ENCODE measurements at regions not wholly inside any gene's neighbourhood (a gene's known extent, or its start where the extent isn't known, plus 50 kb on each side); places are given as distances from the start of the nearest gene placed in this dataset.
"Not testable (repeated sequence)": the region's sequence is repeated elsewhere in the genome, so short reads cannot be mapped to it uniquely, and the experiment has no call there.

DNA sequence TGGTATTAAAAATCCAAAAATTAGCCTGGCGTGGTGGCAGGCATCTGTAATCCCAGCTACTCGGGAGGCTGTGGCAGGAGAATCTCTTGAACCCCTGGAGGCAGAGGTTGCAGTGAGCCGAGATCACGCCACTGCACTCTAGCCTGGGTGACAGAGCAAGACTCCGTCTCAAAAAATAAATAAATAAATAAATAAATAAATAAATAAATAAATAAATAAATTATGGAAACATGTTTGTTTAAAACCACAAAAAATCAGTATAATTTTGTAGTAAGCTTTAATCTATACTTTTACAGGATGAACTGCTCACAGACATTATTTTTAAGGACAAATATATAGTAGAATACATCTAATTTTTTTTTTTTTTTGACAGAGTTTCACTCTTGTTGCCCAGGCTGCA, 521.3 kb upstream of the ATXN7L3B start:
- not testable (repeated sequence) for DNase-seq

GRCh38 chr12:74018849-74019248, 518.8 kb upstream of the ATXN7L3B start:
- no peak for DNase-seq

DNA sequence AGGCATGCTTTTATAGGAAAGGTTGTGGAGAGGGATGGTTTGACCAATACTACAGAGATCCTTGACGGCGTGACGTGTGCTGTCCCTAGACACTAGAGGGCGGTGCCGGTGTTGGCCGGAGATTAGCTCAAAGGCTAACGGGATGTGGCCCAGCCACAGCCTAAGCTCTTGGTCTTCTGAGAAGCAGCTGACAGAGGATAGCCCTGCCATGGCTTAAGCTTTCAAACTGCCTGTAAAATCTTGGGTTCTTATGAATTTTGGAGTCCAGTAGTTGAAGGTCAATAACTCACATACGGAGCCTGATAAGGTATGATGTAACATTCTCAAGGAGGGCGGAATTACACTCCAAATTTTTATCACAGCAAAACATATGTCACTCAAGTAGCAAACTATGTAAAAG, 515.7 kb upstream of the ATXN7L3B start:
- peak; percentile 65 for DNase-seq

DNA sequence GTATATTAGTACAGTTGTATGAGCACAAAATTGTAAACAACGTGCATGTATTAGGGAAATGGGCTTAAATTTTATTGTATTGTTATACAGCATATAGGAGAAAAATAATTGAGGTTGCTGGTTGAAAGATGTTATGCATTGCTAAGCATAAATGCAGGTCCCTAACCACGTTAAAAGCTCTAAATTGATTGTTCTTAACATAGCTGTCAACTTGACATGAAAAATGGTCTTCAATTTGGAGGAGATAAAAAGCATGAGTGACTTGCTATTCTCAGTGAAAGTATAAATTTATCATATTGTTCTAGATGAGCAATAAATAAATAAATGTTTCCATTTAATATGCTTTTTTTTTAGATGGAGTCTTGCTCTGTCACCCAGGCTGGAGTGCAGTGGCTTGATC, 506.6 kb upstream of the ATXN7L3B start:
- DNase-seq = no peak

- DNase-seq = no peak
These were observed 504.1 kb upstream of the ATXN7L3B start for GRCh38 chr12:74033531-74033930.

DNA sequence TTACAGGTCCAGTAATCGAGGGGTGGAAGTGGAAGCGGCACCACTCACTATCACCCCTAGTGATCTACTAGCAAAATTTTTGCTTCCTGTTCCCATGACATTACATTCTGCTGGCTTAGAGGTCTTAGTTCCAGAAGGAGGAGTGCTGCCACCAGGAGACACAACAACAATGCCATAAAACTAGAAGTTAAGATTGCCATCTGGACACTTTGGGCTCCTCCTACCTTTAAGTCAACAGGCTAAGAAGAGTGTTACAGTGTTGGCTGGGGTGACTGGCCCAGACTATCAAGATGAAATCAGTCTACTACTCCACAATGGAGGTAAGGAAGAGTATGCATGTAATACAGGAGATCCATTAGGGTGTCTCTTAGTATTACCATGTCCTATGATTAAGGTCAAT, 498.5 kb upstream of the ATXN7L3B start:
- not testable (repeated sequence) for DNase-seq

DNA sequence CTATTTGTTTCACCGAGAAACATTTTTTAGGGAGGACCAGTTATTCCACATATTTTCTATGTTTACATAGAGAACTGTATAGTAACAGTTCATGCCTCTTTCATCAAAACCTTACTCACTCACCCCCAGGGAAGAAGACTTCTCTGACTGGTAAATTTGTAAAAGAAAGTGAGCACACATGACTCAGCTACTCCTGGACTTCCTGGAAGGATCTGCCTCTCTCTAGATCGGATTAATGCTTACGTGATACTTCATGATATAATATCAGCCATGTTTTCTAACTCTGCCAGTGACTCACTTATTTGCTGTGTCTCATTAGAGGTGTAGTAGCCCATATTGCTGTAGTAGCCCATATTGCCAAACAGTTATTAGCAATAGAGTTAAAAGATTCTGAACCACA, 494.3 kb upstream of the ATXN7L3B start:
- no peak for DNase-seq

DNA sequence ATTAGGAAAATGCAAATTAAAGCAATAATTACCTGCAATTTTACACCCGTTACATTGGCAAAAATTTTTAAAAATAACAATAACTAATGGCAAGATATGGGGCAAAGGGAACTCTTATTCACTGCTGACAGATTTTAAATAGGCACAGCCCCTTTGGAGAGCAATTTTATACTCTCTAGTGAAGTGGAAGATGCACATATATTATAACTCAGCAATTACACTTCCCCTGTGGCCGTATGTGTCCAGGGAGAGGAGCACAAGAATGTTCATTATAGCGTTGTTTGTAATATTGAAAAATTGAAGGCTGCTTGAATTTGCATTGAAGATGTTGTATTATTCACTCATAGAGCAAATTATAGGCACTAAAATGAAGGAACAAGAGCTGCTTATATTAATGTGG, 488.3 kb upstream of the ATXN7L3B start:
- no peak for DNase-seq

DNA sequence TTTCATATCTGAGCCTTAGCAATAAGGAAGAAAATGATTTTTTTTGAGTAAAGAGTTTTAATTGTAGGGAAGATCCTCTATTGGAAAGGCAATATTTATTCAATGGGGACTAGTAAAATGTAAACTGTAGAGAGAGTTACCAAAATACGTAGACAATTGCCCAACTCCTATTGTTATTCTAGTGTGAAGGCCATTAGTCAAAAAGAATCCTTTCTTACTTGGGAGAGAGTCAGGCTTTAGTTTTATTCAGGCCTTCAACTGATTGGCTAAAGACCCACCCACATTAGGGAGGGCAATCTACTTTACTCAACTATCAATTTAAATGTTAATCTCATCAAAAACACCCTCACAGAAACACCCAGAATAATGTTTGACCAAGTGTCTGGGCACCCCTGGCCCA, 485.8 kb upstream of the ATXN7L3B start:
- no peak for DNase-seq

GRCh38 chr12:74066476-74066875, 471.2 kb upstream of the ATXN7L3B start:
- peak; percentile 17 for DNase-seq

DNA sequence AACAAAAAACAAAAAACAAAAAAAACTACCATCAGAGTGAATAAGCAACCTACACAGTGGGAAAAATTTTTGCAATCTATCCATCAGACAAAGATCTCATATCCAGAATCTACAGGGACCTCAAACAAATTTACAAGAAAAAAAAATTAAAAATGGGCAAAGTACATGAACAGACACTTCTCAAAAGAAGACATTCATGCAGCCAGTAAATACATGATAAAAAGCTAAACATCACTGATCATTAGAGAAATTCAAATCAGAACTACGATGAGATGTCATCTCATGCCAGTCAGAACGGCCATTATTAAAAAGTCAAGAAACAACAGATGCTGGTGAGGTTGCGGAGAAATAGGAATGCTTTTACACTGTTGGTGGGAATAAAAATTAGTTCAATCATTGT, 466.5 kb upstream of the ATXN7L3B start:
- DNase-seq = no peak

DNA sequence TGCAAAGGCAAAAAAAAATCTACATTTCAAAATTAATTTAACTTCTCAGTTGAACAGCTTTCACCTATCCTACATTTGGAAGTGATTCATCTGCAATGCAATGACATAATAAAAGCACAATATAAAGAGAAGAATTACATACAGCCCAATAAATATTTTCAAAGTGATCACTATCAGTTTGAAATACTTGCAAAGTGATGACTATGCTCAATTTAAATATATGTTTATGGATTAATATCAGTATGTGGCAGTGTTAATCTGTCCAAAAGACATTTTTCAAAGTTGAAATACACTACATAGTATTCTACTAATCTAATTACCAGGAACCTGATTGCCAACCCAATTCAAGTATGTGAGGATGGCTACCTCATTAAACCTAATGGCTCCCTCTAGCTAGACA, 460.7 kb upstream of the ATXN7L3B start:
- no peak for DNase-seq

- DNase-seq = no peak
These were observed 432.2 kb upstream of the ATXN7L3B start for GRCh38 chr12:74105434-74105833.

DNA sequence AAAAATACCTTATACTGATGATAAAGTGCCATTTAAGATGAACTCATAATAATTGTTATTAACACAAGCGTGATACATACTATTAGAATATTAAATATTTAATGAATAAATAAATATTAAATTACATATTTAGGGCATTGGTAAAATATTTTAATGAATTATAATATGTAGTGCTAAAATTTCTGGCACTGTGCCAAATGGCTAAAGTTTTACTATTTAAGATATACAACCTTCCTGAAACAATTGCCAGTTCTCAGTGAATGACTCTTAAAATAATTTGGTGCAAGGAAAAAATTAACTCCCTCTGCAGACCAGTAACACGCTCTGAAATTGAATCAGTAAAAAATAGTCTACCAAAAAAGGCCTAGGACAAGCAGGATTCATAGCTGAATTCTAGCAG, 428.9 kb upstream of the ATXN7L3B start:
- no peak for DNase-seq

GRCh38 chr12:74111688-74112360, 425.8 kb upstream of the ATXN7L3B start:
- peak; percentile 15 for DNase-seq

DNA sequence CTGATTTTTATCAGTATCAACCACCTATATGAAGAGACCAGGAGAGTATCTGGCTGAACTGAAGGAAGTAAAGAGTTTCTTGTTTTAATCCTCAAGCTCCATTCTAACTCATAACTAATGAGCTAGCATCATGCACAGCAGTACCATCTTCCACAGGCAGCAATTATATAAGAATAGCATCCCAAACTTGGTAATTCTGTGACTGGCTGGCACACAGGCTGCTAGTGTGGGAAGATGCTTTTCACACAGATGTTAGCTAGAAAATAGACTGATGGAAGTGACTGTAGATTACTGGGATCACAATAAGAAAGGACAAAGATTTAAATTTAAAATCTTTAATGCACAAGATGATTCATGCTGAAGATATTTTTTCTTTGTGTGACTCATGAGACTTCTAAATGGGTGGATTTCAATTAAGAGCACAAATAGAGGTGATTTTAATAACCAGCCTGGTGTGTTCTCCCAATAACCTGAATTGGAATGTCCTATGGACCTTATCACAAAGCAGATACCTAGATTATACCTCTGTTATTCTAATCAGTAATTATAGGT, 417.7 kb upstream of the ATXN7L3B start:
- DNase-seq = no peak

GRCh38 chr12:74120644-74121043, 417.0 kb upstream of the ATXN7L3B start:
- DNase-seq = no peak

- DNase-seq = no peak
These were observed 407.9 kb upstream of the ATXN7L3B start for GRCh38 chr12:74129702-74130101.

DNA sequence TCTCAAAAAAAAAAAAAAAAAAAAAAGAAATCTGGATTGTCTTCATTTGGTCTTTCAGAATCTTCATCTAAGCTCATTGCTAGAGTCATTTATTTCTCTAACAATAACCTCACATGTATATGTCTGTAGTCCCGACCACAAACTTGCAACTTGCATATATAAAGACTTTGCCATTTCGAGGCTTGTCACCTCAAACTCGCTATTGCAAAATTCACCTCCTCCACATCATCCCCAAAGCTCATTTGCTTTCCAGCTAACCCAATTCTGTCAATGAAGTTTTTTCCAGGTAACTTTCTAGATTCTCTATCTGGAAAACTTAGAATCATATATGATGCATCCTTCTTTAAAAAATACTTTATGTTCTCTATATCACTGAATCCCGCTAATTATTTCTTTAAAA, 393.2 kb upstream of the ATXN7L3B start:
- DNase-seq = no peak

DNA sequence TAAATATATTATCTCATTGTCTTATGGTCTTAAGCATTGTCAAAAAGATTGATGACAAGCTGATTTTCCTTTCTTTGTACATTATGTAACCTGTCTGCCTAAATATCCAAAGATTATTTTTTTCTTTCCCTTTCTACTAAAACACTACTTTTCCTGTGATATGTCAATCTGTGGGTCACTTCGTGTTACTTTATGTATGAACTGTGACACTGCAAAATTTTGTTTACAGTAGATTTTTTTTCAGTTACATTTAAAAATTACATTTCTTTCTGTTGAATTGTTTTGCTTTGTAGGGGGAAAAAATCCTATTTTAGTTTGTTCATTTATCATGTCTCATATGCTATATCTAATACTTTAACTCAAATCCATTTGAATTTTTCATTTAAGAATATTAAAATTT, 392.3 kb upstream of the ATXN7L3B start:
- no peak for DNase-seq

DNA sequence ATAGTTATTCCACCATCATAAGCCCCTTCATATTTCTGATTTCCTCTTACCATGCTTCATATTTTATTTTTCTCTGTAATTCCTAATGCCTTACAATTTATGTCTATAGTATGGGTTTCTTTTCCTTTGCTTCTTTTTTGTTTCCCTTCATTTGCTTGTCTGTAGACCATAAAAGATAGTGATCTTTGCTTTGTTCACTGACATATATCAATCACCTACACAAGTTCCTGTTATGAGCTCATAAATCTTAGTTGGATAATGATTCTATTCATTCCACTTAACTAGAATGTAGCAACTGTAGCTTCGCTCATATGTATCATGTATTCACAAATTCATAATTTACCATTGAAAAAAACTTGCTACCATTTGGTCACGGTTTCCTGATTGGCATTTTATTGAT, 388.8 kb upstream of the ATXN7L3B start:
- DNase-seq = no peak

GRCh38 chr12:74152370-74152769, 385.3 kb upstream of the ATXN7L3B start:
- DNase-seq = peak; percentile 41

GRCh38 chr12:74166096-74166495, 371.5 kb upstream of the ATXN7L3B start:
- DNase-seq = no peak

DNA sequence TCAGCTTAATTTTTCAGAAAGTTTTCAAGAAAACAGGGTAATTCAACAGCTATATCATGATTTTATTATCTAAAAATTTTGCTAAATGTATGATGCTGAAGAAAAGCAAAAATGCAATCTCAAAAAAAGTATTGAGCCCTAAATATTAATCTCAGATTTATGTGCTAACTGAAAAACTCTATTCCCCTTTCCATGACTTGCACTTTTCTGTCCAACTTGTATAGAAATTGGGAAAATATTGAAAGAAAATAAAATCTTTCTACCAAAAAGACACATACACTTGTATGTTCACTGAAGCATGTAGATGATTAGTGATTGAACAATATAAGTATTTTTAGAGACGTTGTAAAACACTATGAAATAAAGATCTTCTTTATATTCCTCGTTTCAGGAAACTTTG, 368.0 kb upstream of the ATXN7L3B start:
- no peak for DNase-seq
